HG02588 (cell line): ENCODE measurements at regions not wholly inside any gene's neighbourhood (a gene's known extent, or its start where the extent isn't known, plus 50 kb on each side); places are given as distances from the start of the nearest gene placed in this dataset.
"Not testable (repeated sequence)": the region's sequence is repeated elsewhere in the genome, so short reads cannot be mapped to it uniquely, and the experiment has no call there.

ENCODE experiments used
- ATAC-seq: cut with Tn5 transposase; IDR thresholded peaks from one replicate; pipeline ENCODE4 v1.9.1; 2021; ENCODE audit warnings: mild to moderate bottlenecking, moderate library complexity; ENCODE audit not compliant: unreplicated experiment

GRCh38 chr13:83024232-83024631 is 858.0 kb downstream of the SLITRK1 start:
- no peak for ATAC-seq

GRCh38 chr13:83019986-83020385 is 862.3 kb downstream of the SLITRK1 start:
- ATAC-seq: no peak

- no peak for ATAC-seq
Observed at GRCh38 chr13:83009987-83010386, 872.3 kb downstream of the SLITRK1 start.

GRCh38 chr13:83008212-83008929 is 873.9 kb downstream of the SLITRK1 start:
- ATAC-seq: no peak

- no peak for ATAC-seq
Observed at GRCh38 chr13:83007226-83007625, 875.0 kb downstream of the SLITRK1 start.

GRCh38 chr13:83003185-83003584 is 879.1 kb downstream of the SLITRK1 start:
- ATAC-seq: no peak

- no peak for ATAC-seq
Observed at GRCh38 chr13:82993417-82993816, 888.9 kb downstream of the SLITRK1 start.

- ATAC-seq: no peak
Observed at GRCh38 chr13:82976499-82976898, 905.8 kb downstream of the SLITRK1 start.

GRCh38 chr13:82963226-82964099 is 918.8 kb downstream of the SLITRK1 start:
- ATAC-seq: no peak

GRCh38 chr13:82962397-82962796 is 919.9 kb downstream of the SLITRK1 start:
- ATAC-seq: no peak

- ATAC-seq: no peak
Observed at GRCh38 chr13:82961757-82962156, 920.5 kb downstream of the SLITRK1 start.

- not testable (repeated sequence) for ATAC-seq
Observed at GRCh38 chr13:82952336-82952735, 929.9 kb downstream of the SLITRK1 start.

GRCh38 chr13:82947683-82948082 is 934.6 kb downstream of the SLITRK1 start:
- no peak for ATAC-seq

- ATAC-seq: no peak
Observed at GRCh38 chr13:82947191-82947621, 935.1 kb downstream of the SLITRK1 start.

GRCh38 chr13:82938644-82939043 is 943.6 kb downstream of the SLITRK1 start:
- ATAC-seq: no peak

GRCh38 chr13:82934000-82934399 is 948.3 kb downstream of the SLITRK1 start:
- ATAC-seq: no peak

- ATAC-seq: no peak
Observed at GRCh38 chr13:82925114-82925513, 957.2 kb downstream of the SLITRK1 start.

GRCh38 chr13:82917984-82918383 is 964.3 kb downstream of the SLITRK1 start:
- no peak for ATAC-seq

GRCh38 chr13:82912564-82912963 is 969.7 kb downstream of the SLITRK1 start:
- no peak for ATAC-seq

GRCh38 chr13:82905071-82905470 is 977.2 kb downstream of the SLITRK1 start:
- ATAC-seq: no peak

GRCh38 chr13:82900453-82900852 is 981.8 kb downstream of the SLITRK1 start:
- no peak for ATAC-seq

- no peak for ATAC-seq
Observed at GRCh38 chr13:82898586-82898985, 983.7 kb downstream of the SLITRK1 start.
